NCI-H82 treated with DMSO at 0.1 percent for 48 hours (cell line): ENCODE measurements at regions not wholly inside any gene's neighbourhood (a gene's known extent, or its start where the extent isn't known, plus 50 kb on each side); places are given as distances from the start of the nearest gene placed in this dataset.
"Not testable (repeated sequence)": the region's sequence is repeated elsewhere in the genome, so short reads cannot be mapped to it uniquely, and the experiment has no call there.

Experiments
- DNase-seq: peaks from one replicate; lab custom pipeline; 2025; ENCODE audit not compliant: unreplicated experiment; lab: John Stamatoyannopoulos, UW

- not testable (repeated sequence) for DNase-seq
Measured at GRCh38 chr5:93933269-93933668, 191.9 kb upstream of the POU5F2 start.

GRCh38 chr5:93930098-93930497, 188.7 kb upstream of the POU5F2 start:
- DNase-seq = no peak

DNA sequence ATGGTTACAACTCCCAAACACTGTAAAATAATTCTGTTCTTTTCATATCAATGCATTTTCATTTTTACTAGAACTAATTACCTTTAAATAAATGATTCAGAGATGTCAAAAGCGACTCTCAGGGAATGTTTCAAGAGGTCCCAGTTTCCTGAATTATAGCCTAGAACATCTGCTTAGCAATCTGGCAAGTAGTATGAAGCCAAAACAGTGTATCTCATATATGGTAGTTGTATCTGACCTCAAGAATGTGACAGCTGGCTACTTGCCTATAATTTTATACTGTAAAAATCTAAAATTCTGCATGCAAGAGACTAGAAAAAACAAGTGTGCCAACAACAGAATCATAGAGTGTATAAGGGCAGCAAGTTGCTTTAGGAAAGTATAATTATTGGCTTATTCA, 187.7 kb upstream of the POU5F2 start:
- no peak for DNase-seq

DNA sequence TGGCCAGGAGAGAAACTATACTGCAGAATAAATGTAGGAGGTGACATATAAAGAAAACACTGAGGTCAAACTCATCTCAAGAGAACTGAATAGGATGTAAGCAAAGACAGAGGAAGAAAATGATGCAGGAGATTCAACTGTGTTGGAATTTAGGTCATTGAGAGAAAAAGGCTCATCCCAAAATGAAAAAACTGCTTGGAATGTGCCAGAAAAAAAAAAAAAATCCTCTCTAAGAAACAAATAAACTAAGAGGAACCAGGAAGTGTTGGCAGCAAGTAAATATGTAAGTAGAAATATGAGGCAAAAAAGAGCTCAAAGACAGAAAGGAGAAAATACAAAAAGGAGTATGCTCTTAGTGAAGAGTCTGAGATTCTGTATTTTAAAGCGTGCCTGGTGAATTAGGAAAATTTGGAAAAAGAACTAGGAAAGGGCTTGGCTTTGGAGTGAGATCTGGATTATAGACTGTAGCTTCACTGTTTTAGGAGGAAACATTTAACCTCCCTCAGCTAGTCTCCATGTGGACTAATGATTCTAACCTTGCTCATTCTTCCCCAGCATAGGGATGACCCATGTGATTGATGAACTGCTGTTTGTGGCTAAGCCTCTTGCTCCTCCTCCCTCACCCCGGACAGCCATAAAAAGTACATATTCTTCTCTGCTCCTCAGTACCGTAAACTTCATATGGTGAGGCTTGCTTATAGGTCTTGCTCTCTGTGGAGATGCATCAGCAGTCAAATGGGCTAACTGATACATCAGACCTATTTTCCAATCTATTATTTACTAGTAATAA, 185.6 kb upstream of the POU5F2 start:
- no peak for DNase-seq

GRCh38 chr5:93925321-93925720, 183.9 kb upstream of the POU5F2 start:
- no peak for DNase-seq

DNA sequence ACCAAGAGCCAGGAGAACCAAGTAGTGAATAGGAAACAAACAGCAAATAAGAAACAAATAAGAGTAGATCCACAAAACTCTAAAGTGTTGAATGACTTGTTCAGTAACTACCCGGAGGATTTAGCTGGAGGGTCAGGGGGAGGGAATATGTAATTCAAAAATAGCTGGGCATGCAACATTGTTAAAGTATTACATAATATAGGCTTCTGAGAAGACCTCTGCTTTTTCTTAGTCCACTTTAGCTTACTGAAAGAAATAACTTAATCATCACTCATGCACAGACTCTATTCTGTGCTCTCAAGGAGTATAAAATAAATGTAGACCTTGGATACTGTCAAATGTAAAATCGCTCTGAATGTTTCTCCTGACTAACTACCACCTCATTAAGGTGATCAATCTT, 183.2 kb upstream of the POU5F2 start:
- no peak for DNase-seq

DNA sequence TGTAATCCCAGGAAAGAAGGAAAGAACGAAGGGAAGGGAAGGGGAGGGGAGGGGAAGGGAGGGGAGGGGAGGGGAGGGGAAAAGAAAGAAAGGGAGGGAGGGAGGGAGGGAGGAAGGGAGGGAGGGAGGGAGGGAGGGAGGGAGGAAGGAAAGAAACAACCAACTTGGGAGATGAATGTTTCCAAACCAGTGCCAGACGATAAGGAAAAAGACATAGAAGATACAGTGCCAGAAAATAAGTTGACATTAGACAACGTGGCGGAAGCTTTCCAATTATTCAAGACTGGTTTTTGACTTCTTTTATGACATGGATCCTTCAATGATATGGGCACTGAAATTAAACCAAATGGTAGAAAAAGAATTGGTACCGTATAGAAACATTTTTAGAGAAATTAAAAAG, 181.2 kb upstream of the POU5F2 start:
- DNase-seq = no peak

- no peak for DNase-seq
Measured at GRCh38 chr5:93921001-93921400, 179.6 kb upstream of the POU5F2 start.

GRCh38 chr5:93916872-93917271, 175.5 kb upstream of the POU5F2 start:
- no peak for DNase-seq

DNA sequence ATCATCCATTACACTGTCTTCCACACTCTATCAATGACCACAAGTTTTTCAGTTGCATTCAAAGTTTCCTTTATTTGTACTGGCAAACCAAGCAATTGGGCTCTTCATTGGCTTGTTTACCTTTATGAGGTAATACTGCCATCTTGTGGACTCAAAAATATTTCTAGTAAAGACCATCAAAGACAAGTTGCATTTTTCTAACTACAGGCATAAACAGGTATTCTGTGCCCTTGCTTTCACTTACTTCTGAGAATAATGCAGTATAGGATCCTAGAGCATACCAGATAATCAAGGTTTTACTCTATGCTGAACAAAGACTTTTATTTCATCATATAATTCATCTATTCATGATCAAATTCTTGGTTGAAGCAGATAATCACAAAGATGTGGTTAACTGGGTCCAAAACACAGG, 173.7 kb upstream of the POU5F2 start:
- no peak for DNase-seq

- no peak for DNase-seq
Measured at GRCh38 chr5:93911609-93912008, 170.2 kb upstream of the POU5F2 start.

DNA sequence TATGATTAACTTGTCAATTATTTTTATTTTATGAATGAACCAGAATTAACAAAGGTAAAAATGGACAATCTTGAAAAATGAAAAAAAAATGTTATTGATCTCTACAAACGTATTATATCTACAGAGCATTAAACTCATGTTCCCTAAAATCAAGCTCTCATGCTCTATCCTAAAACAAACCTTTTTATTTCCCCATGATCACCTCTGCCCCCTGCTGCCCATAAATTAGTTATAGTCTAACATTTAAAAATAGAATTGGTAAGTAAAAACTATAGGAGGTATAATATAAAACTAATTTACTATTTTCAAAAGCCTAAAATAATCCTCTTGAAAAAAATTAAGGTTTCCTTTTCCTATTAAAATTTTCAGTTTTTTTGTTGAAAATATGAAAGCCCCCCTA, 168.0 kb upstream of the POU5F2 start:
- no peak for DNase-seq

- no peak for DNase-seq
Measured at GRCh38 chr5:93904917-93905316, 163.5 kb upstream of the POU5F2 start.

DNA sequence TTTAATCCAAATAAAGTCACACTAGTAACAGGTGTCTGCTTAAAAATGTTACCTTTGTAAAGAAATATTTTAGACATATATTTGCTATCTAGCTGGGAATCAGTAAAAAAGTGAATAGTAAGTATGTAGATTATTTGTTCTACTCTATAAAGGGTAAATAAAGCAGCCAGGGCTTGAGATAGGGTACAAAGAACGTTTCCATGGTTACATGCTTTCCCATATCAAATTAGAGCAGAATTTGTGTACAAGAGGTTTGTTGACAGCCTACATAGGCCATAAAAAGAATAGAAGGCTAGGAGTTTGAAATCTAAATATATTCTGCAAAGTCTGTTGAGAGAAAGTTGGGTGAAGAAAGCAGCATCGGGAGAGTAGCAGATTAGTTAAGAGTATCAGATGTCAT, 160.9 kb upstream of the POU5F2 start:
- DNase-seq = no peak

DNA sequence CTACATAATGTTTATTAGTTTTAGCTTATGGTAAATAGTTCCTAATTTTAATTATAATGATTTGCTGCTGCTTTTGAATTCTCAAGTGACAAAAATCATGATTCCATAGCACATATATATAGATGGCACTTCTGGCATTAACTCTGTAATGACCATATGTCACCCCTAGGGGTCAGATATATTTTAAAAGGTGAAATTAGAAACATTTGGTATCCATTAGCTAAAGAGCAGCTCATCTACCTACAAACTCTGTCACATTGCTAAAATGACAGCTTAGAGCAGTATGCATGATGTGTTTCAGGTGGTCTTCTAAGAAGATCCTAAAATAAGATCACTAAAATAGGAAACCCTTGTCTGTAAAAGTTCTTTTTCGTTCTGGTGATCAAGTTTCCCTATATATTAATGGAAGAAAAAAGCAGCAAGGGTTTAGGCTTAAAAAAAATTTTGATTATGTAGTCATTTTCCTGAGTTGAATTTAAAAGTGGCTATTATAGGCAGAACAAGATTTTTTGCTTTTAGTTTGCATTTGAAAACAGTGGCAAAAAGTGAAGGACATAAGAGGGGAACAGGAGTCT, 157.7 kb upstream of the POU5F2 start:
- no peak for DNase-seq

- no peak for DNase-seq
Measured at GRCh38 chr5:93894601-93895354, 153.4 kb upstream of the POU5F2 start.

DNA sequence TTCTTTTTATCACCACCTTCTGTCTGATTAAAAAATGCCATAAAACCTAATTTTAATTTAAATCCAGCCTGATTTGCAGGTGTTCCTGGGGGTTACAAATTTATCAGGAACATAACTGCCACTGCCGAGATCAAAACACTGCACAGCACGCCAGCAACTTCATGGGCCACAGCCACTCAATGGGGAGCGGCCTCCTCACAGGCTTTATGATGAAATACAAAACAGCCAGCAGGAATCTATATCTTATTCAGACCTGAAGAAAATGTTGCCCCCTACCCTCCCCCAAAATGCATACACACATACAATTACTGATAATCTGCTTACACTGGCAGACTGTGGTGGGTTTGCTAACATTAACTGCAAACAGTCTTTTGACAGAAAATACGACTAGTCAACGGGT, 151.7 kb upstream of the POU5F2 start:
- DNase-seq = no peak

GRCh38 chr5:93892481-93892880, 151.1 kb upstream of the POU5F2 start:
- DNase-seq = no peak

DNA sequence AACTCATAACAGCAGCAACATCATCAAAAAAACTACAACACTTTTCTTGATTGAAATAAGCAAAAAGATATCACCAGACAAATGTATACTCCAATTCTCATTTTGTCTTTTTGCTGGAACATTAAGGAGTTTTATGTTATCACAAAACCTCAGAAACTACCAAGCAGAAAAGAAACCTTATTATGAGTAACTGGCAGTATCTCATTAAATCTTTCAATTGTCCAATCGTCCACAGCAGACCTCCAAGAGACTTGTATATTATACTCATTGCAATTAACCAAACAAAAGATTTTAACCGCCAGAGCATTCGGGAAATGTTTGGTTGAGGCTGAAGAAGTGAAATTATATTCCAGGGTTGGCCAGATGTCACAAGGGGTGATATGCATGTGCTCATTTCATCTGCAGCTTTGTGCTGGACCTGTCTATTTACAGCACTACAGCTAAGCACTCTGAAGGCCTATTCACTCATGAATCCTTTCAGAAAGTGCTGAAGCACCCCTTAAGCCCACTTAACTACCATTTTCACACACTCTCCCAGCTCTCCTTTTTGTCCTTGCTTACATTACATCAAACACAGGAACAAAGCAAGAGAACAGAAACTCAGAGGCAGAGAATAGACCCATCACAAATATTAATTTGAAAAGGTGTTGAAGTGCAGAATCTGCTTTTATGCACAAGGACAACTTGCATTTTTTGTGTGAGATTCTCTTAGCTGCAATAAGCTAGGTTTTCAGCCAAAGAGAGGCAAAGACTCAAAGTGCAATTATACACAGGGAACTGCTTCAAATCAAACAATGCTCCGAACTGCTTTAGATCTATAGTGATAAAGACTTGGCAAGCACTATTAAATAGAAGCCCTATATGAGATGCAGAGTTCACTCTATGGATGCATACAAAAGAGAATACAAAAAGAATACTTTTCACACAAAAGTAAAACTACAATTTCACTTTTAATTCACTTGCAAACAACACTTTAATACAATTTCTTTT, 150.4 kb upstream of the POU5F2 start:
- no peak for DNase-seq

GRCh38 chr5:93890657-93891056, 149.3 kb upstream of the POU5F2 start:
- peak; percentile 8 for DNase-seq

GRCh38 chr5:93887678-93888077, 146.3 kb upstream of the POU5F2 start:
- DNase-seq = no peak
